ENCODE measurements at regions not wholly inside any gene's neighbourhood (a gene's known extent, or its start where the extent isn't known, plus 50 kb on each side); places are given as distances from the start of the nearest gene placed in this dataset.
"Not testable (repeated sequence)": the region's sequence is repeated elsewhere in the genome, so short reads cannot be mapped to it uniquely, and the experiment has no call there.

- no peak for DNase-seq
These were observed 115.5 kb upstream of the NCAM2 start for GRCh38 chr21:20882462-20883407.

- no peak for DNase-seq
These were observed 114.8 kb upstream of the NCAM2 start for GRCh38 chr21:20883408-20883800.

GRCh38 chr21:20902511-20902910 lies 95.7 kb upstream of the NCAM2 start:
- DNase-seq: no peak

- DNase-seq: no peak
These were observed 95.2 kb upstream of the NCAM2 start for GRCh38 chr21:20902998-20903397.

GRCh38 chr21:20927555-20927954 lies 70.7 kb upstream of the NCAM2 start:
- not testable (repeated sequence) for DNase-seq

- DNase-seq: no peak
These were observed 55.7 kb upstream of the NCAM2 start for GRCh38 chr21:20942523-20942922.

DNA sequence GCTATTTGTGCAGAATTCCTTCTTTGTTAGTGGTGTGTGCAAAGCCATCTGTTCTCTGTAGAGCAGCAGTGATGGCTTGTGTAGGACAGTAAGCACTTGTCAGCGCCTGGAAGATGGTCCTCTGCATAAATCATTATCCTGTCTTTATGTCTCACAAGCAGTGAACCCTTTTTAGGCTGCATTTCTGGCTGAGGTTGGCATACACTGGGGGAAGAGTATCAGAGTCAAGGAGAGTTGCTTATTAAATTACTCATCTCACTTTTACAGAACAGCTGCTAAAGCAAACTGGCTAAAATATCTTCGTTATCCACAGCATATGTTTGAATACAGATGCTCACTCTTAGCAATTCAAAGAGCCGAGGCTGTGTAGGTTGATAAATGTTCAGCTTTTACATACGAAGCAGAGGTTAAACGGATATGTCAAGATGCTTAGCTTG lies 54.6 kb upstream of the NCAM2 start:
- no peak for DNase-seq

DNA sequence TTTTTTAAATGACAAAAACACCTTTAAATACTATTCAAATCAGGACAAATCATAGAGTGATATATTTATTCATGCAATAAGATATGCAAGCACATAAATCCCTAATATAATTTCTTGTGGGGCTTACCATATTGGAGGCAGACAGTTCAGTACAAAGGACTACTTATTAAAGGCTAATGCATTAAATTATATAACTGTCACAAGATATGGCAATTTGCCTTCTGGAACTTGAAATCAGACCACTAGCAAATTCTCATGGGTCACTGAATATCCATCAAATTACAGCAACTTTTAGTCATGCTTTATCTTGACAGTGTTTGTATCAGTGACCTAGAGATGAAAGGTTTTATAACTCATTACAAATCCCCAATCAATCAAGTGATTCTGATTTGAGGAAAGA lies 54.1 kb upstream of the NCAM2 start:
- no peak for DNase-seq

DNA sequence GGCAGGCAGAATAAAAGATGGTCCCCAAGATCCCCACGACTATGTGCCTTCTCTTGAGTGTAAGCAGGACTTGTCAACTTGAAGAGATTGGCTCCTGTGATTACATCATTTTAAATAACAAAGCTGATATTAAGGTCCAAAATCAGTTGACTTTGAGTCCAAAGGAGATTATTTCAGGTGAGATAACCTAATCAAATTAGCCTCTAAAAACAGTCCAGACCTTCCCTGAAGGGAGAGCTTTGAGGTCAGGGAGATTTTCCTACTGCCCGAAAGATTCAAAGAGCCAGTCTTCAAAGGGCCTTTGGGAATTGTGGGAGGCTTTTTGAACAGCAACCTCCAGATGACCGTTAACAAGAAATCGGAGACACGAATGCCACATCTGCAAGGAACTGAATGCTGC lies 51.5 kb upstream of the NCAM2 start:
- DNase-seq: no peak
